DMS53 treated with DMSO at 0.1 percent for 48 hours (cell line): ENCODE measurements at regions not wholly inside any gene's neighbourhood (a gene's known extent, or its start where the extent isn't known, plus 50 kb on each side); places are given as distances from the start of the nearest gene placed in this dataset.

Experiments
- DNase-seq: peaks from one replicate; lab custom pipeline; 2025; ENCODE audit not compliant: unreplicated experiment; lab: John Stamatoyannopoulos, UW

DNA sequence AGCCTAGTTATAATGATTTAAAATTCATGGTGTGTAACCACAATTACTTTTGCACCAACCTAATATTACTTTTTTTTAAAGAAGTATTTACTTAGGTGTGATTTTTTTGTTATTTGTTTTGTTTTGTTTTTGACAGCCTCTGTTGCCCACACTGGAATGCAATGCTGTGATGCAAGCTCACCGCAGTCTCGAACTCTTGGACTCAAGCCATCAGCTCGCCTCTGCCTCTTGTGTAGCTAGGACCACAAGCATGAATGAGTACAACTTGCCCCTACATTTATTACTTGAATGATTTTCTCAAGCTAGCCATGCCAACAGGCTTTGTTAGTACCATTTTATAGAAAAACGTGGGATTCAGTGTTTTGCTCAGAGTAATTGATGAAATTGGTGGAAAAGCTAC lies 488.8 kb upstream of the CPEB2 start:
- DNase-seq, result no peak

DNA sequence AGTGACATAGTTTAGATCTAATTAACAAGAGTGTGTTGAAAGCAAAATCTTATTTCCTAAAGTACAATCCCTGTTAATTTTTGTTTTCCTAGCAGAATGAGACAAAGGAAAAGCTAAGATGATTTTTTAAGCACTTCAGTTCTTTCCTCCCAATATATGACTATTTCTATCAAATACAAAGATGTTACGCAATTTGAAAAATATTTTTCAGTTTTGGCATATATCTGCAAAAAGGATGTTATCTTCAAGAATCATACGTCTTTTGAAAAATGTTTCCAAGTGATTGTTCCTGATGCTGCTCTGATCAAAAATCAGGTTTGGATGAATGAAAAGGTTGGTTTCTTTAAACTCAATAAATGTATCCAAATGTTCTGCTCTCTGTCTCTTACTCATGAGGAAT lies 486.7 kb upstream of the CPEB2 start:
- DNase-seq, result no peak

DNA sequence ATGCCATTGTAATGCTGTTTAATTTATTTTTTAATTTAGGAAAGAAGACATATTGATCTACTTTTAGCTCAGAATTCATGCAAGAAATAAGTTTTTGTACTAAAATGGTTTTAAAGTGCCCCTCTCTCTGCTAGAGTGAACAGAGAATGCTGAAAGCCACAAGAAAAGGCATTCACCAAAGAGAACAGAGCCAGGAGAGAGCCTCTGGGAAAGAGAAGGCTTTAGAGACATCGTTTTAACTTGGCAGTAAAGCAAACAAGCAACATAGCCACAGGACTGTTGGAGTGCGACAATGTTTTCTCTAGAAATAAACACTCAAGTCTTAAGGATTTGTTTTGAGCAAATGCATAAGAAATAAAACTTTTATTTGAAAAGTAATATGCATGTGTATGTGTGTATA lies 484.1 kb upstream of the CPEB2 start:
- DNase-seq, result no peak

DNA sequence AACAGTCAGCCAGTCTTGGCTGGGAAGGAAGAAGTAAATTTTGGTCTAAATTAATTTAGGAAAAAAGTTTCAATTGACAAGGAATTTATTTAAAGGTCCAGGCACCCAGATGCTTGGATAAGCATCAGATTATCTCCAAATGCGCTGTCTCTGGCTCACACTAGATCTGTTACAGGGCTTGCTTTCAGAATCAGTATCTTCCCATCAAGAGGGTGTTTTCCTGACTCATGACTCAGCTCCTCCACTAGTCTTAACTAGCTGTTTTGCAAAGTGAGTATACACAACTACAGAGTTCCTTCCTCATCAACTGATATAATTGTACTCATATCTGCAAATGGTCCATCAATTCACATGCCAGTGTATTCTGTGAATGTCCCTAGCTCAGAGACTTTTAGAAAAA lies 482.1 kb upstream of the CPEB2 start:
- DNase-seq, result no peak

DNA sequence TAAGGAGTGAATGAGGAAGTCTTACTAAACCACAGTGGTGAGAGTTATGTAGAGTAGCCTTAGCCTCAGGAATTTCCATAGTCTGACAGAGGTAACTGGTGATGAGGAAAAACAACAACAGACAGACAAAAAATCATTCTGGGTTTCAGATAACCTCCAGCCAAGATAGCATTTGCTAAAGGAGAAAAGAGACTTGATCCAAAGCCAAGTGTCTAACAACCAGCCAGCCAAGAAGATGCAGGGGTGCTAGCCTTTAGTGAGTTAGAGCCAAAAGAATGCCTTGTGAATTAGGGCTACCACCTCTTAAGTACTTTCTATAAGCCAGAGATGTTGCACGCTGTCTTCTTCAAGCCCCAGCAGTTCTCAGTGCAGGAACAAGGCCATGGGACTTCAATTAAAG lies 478.0 kb upstream of the CPEB2 start:
- DNase-seq, result no peak

DNA sequence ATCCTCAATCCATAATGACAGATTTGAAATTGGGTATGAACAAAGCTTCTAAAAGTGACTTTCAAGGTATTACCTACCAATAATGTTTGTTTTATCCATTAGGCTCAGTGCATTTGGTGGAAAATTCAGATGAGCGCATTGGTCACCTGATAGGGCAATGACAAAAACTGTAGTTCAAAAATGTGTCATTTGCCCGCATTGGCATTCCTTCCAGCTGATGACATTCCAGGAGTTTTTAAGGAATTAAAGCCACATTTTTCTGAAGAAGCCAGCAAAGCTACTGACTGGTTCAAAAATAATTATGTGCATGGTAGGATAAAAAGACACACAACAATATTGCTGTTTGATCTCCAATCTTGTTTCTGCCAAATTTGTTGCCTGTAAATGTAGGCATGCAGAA lies 473.4 kb upstream of the CPEB2 start:
- DNase-seq, result no peak

DNA sequence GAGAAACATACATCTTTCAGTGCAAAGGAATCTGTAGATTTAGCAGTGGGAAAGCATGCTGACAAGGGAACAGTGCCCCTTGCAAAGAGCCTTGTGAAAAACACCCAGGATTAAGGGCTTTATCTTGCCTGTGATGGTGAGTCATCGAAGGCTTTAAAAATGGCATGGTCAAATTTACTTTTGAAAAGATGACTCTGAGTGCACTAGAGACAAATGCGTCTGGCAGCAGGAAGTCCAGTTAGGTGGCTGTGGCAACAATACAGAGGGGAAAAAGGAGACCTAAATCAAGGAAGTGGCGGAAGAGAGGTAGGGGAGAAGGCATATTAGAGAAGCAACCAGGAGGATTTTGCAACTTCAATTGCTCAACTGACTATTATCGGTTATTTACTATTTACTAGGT lies 472.6 kb upstream of the CPEB2 start:
- DNase-seq, result peak; percentile 92

DNA sequence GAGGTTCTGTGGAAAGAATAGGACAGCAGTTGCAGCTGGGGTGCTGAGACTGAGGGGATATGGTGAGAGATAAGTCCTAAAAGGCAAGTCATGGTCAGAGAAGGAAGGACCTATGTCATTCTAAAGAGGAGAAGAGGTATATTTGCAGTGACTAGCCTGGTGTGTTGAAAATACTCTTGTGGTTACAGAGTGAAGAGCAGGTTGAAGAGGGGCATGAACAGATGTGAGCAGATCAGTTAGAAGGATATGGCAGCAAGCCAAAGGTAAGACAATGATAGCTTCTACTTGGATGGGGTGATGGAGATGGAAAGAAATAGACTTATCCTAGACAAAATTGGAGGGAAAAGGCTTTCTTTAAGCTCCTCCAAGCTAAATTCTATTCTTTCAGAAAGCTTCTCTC lies 469.8 kb upstream of the CPEB2 start:
- DNase-seq, result peak; percentile 94

DNA sequence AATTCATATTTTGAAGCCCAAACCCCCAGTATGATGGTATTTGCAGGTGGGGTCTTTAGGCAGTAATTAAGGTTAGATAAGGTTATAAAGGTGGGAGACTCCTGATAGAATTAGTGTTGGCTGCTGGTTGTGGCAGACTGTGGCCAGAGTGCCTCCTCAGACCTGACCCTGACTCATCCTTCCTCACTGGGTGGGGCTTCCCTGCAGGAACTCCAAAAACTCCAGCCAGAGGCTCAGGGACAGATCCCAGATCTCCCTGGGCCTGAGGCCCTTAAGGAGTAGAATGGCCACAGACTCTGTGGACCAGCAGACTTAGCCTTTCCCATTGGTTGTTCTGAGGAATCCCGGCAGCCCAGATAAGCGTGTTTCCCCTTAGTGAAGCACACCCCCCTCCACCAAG lies 463.0 kb upstream of the CPEB2 start:
- no peak for DNase-seq

DNA sequence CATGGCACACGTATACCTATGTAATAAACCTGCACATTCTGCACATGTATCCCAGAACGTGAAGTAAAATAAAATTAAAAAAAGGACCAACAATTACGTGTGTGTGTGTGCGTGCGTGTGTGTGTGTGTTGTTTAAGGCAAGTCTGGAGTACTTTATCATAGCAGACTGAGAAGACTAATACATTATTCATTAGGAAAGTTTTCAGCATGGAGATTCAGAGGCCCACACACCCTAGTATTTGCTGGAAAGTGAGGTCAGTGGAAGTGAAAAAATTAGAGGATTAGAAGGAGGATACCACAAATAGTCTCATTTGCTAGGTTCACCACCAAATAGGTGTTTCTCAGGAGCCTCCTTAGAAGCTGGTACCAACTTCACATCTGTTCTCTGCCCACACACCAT lies 457.1 kb upstream of the CPEB2 start:
- no peak for DNase-seq

DNA sequence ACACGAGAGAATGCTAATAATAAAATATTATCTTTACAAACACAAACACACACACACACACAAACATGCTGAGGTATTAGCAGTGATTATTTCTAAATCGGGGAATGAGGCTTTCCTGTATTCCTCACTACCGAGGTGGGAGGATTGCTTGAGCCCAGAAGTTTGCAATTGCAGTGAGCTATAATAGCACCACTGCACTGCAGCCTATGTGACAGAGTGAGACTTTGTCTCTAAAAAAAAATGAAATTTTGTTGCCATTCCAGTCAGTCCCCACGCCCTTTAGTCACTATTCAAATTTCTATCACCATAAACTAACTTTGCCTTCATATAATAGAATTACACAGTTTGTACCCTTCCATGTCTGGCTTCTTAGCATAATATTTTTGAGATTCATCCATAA lies 456.5 kb upstream of the CPEB2 start:
- DNase-seq, result no peak

DNA sequence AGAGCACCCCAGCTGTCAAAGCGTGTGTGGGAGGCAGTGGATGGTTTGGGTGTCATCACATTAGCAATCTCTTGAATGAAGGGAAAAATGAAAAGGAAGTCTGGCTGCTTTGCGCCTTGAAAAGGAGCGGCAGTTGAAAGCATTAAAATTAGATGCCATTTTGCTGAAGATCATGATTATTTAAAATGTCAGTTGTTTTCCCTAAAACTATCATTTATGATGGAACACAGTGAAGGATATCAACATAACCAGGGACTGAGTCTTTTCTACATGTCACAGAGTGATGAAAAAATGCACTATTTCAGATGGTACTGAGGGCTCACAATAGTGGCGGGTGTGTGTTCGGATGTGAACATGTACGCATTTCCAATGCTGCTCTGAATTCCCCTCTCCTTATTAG lies 450.2 kb upstream of the CPEB2 start:
- DNase-seq, result no peak

DNA sequence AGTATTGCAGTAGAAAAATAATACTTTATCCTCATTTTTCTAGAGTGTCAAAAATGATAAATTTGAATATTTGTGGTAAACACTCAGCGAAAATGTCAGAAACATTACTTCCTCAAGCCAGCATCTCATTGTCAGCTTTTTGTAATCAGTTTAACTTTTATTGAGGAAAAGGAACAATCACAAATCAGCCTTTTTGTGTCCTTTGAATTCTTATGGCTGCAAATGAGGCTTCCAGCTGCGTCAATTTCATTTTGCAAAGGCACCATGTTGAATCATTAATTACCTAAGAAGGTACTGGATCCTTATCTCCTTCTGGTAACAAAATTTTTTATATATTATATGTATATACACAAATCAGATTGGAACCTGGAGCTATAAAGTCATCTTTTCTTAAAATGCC lies 442.6 kb upstream of the CPEB2 start:
- no peak for DNase-seq

DNA sequence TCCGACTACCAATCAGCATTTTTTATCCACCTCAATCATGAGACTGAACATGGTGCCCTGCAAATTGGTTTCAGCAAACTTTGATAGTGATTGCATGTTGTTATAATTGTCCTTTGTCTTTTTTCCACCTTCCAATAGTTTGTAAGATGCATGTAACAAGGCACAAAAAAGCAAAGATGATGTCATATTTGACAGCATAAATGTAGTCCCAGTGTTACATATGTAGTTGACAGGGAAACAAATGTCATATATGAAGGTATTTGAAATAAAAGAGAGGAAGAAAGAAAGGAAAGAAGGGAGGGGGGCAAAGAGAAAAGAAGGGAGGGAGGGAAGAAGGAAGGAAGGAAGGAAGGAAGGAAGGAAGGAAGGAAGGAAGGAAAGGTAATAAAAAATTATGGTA lies 441.7 kb upstream of the CPEB2 start:
- DNase-seq, result no peak

DNA sequence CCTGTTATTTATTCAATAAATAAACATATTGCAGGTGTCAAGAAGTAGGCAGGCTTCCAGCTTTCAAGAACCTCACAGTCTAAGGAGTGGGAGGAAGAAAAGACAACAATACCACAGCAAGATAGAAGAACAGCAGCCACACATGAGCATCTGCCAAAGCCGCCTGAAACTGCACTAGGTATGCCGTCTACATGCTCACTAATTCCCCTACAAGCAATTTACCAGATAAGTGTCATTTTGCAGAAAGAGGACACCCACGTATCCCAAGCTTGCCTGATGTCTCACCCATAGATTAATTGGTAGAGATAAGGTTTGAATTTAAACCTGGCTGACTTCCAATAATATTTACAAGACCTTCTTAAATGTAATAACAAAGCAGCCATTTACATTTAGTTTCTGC lies 439.4 kb upstream of the CPEB2 start:
- DNase-seq, result no peak

DNA sequence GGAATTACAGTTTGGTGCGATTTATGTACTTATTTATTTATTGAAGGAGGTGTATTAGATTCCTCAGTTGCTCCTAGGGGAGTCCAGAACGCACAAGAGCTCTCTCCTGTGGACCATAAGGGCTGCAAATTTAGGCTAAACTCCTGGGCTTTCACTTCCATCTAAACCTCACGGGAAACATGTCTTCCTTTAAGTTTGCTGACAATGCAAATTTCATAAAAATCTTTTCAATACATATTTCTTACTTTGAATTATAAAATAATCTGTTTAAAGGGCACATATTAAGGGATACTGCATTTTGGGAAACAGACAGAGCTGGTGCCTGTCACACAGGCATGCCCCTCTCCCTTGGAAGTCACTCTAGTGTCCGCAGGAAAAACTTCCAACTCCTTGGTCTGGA lies 438.0 kb upstream of the CPEB2 start:
- no peak for DNase-seq

DNA sequence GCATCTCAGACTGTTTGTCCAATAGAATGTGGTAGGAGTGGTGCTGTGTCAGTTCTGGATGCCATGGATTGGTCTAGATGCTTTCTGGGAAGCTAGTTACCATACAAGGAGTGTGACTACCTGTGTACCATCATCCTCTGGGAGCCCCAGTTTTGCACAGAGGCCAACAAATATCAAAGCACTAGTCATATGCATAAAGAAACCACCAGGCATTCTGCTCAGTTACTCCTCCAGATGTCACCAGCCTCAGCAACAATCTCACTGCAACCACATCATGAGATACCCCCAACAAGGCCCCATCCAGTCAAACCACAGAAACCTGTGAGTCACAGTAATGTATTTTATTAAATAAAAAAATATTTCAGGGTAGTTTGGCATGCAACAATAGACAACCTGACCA lies 435.8 kb upstream of the CPEB2 start:
- DNase-seq, result no peak

DNA sequence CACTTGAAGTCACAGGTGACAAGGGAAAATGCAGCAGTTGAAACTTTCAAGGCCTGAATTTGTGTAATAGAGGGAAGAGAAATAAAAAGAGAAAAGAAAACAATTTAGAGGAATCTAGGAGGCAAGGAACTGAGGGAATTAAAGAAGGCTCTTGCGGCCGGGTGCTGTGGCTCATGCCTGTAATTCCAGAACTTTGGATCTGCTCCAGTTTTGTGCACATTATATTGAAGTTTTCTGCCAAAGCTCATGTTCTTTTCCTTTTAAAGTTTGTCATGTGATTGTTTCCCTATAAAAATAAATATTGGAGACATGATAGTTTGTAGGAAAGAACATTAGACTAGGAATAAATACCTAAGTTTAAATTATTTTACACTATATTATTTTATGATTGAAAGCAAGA lies 433.9 kb upstream of the CPEB2 start:
- DNase-seq, result no peak

DNA sequence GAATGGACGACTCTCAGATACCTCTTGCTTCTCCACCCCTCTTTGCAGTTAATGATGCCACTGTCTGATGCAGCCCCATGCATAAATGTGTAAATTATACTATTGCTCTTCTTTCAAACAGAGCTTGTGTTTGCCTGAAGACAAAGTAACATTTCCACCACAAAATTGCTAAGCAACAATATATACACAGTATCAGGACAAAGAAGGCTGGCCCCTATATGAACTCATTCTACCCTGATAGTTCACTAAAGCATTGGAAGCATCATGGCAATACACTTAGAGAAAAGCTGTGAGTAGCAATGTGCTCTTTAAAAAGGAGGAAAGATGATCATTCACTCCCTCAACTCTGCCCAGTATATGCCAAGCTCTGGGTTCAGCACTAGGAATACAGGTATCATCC lies 427.0 kb upstream of the CPEB2 start:
- no peak for DNase-seq

DNA sequence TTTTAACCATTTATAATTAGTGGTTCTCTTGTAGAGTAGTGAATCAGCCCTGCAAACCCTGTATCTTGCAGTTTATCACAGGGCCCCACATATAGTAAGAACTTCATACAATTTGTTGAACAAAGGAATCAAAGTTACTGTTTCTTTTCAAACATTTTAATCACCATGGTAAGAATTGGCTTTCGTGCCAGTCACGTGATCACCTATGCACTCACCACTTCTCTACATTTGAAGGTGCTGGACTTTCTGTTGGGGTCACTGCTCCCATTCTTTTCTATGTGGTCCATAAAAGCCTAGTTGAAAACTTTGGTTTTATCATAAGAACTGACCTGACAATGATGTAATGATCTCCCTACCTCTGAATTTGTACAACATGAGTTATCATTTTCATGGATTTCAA lies 426.4 kb upstream of the CPEB2 start:
- DNase-seq, result no peak

DNA sequence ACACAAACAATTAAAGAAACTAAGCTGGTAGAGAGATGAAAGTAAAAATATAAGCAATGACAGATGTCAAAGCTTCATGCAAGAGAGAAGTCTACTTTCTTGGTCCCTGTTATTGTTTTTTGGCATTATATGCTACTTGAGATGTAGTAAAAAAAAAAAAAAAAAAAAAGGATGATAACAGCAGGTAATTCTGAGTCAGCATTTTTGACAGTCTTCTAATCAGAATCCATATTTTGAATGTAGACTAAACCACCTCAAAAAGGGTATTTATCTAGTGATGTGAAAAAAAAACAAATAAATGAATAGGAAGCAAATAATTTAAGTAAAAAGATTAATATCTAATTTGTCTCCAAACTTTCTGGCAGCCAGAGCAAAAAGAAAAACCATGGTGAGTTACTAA lies 422.2 kb upstream of the CPEB2 start:
- no peak for DNase-seq

DNA sequence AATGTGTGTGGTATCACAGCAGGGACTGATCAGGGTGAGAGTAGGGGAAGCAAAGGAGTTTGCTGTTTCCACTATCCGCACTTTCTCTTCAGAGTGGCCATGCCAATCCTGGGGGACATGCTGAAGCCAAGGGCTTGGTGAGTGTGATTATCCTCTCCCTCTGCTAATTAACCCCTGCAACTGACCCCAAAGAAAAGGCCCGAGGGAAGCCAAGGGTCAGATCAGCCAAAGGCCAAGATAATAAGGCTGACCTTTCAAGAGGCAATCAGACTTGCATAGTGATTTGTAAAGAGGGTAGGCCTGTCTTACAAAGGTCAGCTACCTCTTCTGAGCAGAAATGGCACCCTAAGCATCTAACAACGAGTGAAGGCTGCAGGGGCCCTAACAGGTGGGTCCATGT lies 420.5 kb upstream of the CPEB2 start:
- DNase-seq, result no peak

DNA sequence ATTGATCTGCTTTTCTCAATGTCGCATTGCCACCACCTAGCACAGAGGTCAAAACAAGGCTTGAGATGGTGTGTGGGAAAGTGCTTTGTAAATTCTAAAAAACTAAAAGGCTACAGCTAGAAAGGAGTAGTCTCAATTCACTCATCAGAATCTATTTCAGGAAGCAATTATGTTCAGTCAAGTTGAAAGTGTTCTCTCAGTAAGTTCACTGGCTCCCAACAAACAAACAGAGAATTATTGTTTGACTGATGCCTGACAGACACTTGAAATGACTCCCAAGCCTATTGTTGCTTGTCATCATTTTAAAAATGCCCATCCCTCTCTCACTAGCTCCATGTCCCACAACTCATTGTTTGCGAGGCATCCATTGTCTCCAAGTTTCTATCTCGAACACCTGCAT lies 419.6 kb upstream of the CPEB2 start:
- DNase-seq, result no peak

DNA sequence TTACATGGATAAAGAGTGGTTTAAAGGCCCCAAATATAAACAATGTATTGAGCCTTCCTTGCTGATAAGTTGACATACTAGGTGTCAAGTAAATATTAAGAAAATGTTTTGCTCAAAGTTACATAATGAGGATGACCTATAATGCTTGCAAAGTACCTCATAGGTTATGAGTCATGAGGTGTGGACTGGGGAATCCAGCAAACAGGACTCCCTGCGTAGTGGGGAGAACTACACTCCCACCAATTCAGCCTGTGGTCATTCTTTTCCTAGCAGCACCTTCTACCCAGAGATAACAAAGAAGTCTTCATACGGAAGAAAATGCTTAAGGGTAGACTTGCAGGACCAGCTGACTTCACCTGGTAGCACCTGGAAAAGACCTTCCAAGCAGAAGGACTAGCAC lies 418.9 kb upstream of the CPEB2 start:
- no peak for DNase-seq
